ENCODE measurements at regions not wholly inside any gene's neighbourhood (a gene's known extent, or its start where the extent isn't known, plus 50 kb on each side); places are given as distances from the start of the nearest gene placed in this dataset.

DNA sequence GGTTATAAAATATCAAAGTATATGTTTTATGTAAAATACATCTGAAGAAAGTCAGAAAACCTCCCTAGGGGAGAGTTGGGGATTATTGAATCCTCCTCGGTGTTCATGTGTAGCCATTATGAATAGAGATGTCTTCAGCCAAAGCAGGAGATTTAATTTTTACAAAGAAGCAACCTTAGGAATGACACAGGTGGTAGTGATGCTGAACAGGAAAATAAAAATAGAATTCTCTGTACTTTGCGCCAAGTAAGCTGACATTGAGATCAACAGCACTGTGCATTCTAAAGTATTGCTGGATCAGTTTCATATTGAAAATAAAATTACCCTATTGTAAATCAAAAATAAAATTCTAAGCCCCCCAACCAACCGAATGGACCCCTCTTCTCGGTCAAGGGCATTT lies 132.8 kb upstream of the TRHDE start:
- TF ChIP-seq, protein P1, sequence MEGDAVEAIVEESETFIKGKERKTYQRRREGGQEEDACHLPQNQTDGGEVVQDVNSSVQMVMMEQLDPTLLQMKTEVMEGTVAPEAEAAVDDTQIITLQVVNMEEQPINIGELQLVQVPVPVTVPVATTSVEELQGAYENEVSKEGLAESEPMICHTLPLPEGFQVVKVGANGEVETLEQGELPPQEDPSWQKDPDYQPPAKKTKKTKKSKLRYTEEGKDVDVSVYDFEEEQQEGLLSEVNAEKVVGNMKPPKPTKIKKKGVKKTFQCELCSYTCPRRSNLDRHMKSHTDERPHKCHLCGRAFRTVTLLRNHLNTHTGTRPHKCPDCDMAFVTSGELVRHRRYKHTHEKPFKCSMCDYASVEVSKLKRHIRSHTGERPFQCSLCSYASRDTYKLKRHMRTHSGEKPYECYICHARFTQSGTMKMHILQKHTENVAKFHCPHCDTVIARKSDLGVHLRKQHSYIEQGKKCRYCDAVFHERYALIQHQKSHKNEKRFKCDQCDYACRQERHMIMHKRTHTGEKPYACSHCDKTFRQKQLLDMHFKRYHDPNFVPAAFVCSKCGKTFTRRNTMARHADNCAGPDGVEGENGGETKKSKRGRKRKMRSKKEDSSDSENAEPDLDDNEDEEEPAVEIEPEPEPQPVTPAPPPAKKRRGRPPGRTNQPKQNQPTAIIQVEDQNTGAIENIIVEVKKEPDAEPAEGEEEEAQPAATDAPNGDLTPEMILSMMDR (conservative IDR thresholded peaks at IDR 0.05; ENCODE audit: control insufficient read depth, insufficient read depth, low read depth, low read length) = no peak
- H3K4me3 ChIP-seq (ENCODE audit: control insufficient read depth, low read depth, low read length) = no peak overlapping the region

DNA sequence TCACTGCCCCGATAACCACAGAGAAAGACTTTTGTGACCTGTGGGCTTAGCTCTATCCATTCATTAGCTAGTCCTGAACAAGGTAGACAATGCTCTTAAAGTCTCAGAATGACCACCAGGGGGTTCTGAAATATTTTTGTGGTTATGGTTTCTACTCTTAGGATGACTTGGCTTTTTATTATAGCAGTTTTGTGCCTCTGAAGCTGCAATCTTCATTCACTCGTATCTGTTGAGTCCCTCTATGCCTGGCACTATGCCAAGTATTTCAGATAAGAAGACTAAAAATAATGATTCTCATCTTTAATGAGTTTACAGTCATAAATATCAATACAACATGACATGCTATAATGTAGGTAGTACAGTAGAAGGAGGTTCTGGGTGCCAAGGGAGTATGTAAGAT lies 130.8 kb upstream of the TRHDE start:
- TF ChIP-seq, protein P1 (conservative IDR thresholded peaks at IDR 0.05; ENCODE audit: control insufficient read depth, insufficient read depth, low read depth, low read length) = peak; percentile 2
- H3K4me3 ChIP-seq (ENCODE audit: control insufficient read depth, low read depth, low read length) = no peak overlapping the region
- no peak for DNase-seq (ENCODE audit: low read depth)

More for the DNA sequence above, 132.8 kb upstream of the TRHDE start:
- DNase-seq (ENCODE audit: low read depth) = no peak

DNA sequence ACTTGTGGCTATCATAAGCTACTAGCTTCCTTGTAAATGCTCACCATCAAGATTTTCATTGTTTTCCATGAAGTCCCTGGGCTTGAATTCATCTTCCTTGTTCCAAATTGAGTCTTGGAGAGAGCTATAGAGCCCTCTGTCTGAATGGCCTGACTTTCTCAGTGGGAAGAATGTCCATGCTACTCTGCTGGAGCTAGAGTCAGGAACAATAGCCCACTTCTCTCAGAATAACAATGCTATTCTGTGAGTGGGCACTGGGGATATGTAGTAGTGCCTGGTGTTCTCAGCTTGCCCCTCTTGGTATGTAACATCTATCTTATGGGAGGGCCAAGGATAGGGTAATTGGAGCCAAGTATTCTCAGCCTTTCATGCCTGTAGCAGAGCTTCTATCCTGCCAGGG lies 127.6 kb upstream of the TRHDE start:
- no peak for DNase-seq (ENCODE audit: low read depth)
- no peak overlapping the region for H3K4me3 ChIP-seq (ENCODE audit: control insufficient read depth, low read depth, low read length)
- TF ChIP-seq, protein P1 (conservative IDR thresholded peaks at IDR 0.05; ENCODE audit: control insufficient read depth, insufficient read depth, low read depth, low read length) = no peak

DNA sequence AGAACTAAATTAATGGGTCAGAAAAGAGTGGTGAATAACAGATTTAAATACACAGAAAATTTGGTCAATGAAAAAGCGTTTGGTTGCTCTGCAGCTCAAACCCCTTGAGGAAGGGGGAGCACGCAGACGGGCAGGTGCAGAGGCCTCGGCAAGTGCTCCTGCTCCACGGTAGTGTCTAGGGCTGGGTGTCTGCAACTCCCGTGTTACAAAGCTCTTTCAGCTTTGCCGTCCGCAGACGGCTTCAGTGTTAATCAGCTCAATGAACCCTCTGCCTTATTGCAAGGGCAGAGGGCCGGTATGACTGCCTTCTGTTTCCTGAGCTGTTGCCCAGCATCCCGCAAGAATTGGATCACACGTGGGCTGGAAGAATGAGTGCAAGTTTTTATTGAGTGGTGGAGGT lies 125.7 kb upstream of the TRHDE start:
- H3K4me3 ChIP-seq (ENCODE audit: control insufficient read depth, low read depth, low read length) = no peak overlapping the region
- TF ChIP-seq, protein P1 (conservative IDR thresholded peaks at IDR 0.05; ENCODE audit: control insufficient read depth, insufficient read depth, low read depth, low read length) = no peak
- DNase-seq (ENCODE audit: low read depth) = no peak

DNA sequence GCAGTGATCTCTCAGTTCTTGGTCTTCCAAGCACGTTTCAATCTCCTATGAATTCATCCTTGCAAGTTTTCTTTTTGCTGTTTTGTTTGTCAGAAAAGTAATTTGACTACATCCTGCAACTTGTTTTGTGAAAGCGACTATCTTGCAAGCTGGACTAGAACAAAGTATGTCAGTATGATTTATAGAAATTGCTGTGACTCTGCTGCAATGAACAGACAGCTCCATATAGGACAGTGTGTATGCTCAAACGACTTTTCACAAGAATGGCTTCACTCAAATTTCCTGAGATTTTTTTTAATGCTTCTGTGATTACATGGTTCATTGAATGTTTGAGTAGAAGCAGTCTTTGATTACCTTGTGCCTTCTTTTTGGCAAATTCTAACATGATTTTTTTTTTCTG lies 123.5 kb upstream of the TRHDE start:
- no peak for DNase-seq (ENCODE audit: low read depth)
- TF ChIP-seq, protein P1 (conservative IDR thresholded peaks at IDR 0.05; ENCODE audit: control insufficient read depth, insufficient read depth, low read depth, low read length) = no peak
- H3K4me3 ChIP-seq (ENCODE audit: control insufficient read depth, low read depth, low read length) = no peak overlapping the region

DNA sequence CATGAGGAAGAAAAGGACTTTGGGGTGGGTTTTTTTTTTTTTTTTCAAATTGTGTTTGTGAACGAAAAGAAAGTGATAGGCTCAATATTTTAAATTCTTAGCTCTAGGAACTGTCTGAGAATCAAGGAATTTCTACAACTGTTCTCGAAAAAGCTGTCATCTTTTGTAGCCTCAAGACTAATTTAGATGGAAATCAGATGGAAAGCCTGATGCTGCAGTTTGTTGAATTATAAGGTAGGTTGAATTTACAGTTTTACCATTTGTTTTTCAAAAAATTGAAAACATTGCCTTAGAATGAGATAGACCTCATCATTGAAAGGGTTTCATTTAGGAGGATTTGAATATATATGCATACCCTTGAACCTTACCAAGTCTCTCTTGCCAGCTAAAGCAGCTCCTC lies 109.3 kb upstream of the TRHDE start:
- DNase-seq (ENCODE audit: low read depth) = no peak
- TF ChIP-seq, protein P1 (conservative IDR thresholded peaks at IDR 0.05; ENCODE audit: control insufficient read depth, insufficient read depth, low read depth, low read length) = no peak
- no peak overlapping the region for H3K4me3 ChIP-seq (ENCODE audit: control insufficient read depth, low read depth, low read length)

DNA sequence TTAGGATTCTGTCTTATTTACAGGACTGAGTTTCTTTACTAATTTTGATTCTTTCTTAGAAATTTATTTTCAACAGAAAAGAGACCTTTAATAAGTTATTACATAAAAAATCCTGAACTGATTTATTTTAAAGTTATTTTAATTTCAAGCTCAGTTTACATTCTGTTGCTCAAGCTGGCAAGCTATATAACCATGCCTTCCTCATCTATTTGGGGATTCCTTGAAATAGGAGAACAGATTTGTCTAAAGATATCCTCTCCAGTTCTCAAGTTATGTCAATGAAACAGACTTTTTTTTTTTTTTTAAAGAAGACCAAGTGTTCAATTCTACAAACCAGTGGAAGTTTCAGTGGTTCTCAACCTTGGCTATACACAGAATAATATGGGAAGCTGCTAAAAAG lies 103.3 kb upstream of the TRHDE start:
- TF ChIP-seq, protein P1 (conservative IDR thresholded peaks at IDR 0.05; ENCODE audit: control insufficient read depth, insufficient read depth, low read depth, low read length) = no peak
- no peak overlapping the region for H3K4me3 ChIP-seq (ENCODE audit: control insufficient read depth, low read depth, low read length)
- DNase-seq (ENCODE audit: low read depth) = no peak
